ENCODE measurements at regions not wholly inside any gene's neighbourhood (a gene's known extent, or its start where the extent isn't known, plus 50 kb on each side); places are given as distances from the start of the nearest gene placed in this dataset.

DNA sequence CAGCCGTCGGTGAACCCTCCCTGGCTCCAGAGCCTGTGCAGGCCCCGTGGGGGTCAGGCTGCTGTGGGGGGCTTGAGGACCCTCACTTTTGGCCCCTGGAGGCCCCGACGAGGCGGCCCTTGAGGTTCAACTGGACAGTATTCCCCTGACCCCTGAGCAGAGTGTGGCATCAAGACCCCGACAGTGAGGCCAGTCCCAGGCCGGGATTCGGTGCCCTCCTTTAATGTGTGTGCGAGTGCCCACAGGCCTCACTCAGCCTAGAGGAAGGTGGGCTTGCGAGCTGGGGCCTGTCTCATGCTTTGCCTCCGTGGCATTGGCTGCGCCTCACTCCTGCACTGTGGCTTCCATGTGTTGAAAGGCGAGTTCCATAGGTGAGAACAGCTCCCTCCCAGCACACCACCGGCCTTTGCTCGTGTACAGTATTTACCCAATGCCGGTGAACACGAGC is 94.5 kb downstream of the METRNL start:
- DNase-seq (ENCODE audit: low read depth in 1 of 2, low spot score in 1 of 2) (no peak), FAIRE-seq (no peak), ATAC-seq (peak; percentile 20 to 32; a peak in 3 of 6 replicates)
- CTCF ChIA-PET = no interaction called here
- 82% methylated on average over 15 of the region's 18 CpGs for WGBS (ENCODE audit: missing lambda C conversion rate)
- 0 out of 3 replicates have a peak, but pooled peaks cover 5% of the 10 kb centered on the region for H3K4me1 ChIP-seq
- no peak overlapping the region for H3K4me3 ChIP-seq
- H3K4me2 ChIP-seq = no peak overlapping the region
- TF ChIP-seq CHD2 (IDR thresholded peaks at IDR 0.05; ENCODE audit: low read length, partially characterized antibody) (no peak), MAZ (IDR thresholded peaks at IDR 0.05; ENCODE audit: borderline replicate concordance, low read depth, low read length) (no peak)
- H3K27ac ChIP-seq = no peak overlapping the region
- POLR2A ChIA-PET = no interaction called here
- H3K9me3 ChIP-seq = 0 out of 3 replicates have a peak, but pooled peaks cover 3% of the 10 kb centered on the region

DNA sequence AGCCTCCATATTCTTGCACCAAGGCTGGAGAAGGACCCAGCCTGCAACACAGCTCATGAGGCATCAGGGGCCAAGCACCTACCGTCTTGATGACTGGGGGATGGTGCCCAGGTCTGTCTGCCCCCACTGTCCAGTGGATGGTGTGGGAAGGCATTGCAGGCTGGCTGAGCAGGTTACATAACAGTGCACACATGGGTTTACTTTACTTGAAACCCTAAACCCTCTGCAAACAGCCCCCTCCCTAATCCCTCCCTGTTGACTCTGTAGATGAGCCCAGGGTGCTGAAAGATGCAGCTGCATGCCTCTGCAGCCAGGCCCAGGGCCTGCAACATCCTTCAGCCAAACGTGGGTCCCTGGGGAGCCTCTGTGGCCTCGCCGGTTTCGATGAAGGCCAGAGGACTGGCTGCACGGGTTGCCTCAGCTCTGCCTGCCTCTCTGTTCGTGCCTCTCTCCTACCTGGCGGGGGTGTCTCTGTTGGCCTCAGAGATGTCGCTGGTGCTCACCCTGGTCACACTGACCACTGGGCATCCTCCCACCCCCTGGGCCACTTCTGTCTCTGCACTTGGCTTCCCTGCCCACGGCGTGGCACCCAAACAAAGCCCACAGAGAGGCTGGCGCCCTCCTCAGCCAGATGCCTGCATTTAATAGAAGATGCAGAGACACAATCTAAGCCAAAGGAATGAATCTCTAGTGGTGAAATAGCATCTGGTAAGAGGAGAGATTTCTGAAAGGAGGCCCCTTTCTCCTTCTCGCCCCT is 95.1 kb downstream of the METRNL start:
- H3K9me3 ChIP-seq = 0 out of 3 replicates have a peak, but pooled peaks cover 3% of the 10 kb centered on the region
- no peak overlapping the region for H3K4me2 ChIP-seq
- WGBS (ENCODE audit: missing lambda C conversion rate) = 58% methylated on average over 13 of the region's 13 CpGs
- H3K4me1 ChIP-seq = 0 out of 3 replicates have a peak, but pooled peaks cover 5% of the 10 kb centered on the region
- H3K4me3 ChIP-seq = no peak overlapping the region
- ATAC-seq = peak; percentile 25 to 68
- no peak for FAIRE-seq
- DNase-seq (ENCODE audit: low read depth in 1 of 2, low spot score in 1 of 2) = peak in 1 of 2 experiments; percentile 37
- TF ChIP-seq SMC3 (IDR thresholded peaks at IDR 0.05) = no peak
- 0 out of 4 replicates have a peak, but pooled peaks of 1 of the 2 experiments have one; percentile 21 for TF ChIP-seq CEBPB (IDR thresholded peaks at IDR 0.05)
- TF ChIP-seq, protein P1, sequence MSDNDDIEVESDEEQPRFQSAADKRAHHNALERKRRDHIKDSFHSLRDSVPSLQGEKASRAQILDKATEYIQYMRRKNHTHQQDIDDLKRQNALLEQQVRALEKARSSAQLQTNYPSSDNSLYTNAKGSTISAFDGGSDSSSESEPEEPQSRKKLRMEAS (IDR thresholded peaks at IDR 0.05) = peak; percentile 18; the same call in 1 of the 2 replicates
- no peak for TF ChIP-seq MYC (IDR thresholded peaks at IDR 0.05; ENCODE audit: borderline replicate concordance, low read length)
- TF ChIP-seq, protein P2, sequence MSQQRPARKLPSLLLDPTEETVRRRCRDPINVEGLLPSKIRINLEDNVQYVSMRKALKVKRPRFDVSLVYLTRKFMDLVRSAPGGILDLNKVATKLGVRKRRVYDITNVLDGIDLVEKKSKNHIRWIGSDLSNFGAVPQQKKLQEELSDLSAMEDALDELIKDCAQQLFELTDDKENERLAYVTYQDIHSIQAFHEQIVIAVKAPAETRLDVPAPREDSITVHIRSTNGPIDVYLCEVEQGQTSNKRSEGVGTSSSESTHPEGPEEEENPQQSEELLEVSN (IDR thresholded peaks at IDR 0.05; ENCODE audit: borderline replicate concordance, low read depth) = no peak
- TF ChIP-seq, protein P3, sequence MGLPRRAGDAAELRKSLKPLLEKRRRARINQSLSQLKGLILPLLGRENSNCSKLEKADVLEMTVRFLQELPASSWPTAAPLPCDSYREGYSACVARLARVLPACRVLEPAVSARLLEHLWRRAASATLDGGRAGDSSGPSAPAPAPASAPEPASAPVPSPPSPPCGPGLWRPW (IDR thresholded peaks at IDR 0.05) = no peak
- TF ChIP-seq TP53 (CRISPR knock-in tag; IDR thresholded peaks at IDR 0.05) = no peak
- TF ChIP-seq, protein P4, sequence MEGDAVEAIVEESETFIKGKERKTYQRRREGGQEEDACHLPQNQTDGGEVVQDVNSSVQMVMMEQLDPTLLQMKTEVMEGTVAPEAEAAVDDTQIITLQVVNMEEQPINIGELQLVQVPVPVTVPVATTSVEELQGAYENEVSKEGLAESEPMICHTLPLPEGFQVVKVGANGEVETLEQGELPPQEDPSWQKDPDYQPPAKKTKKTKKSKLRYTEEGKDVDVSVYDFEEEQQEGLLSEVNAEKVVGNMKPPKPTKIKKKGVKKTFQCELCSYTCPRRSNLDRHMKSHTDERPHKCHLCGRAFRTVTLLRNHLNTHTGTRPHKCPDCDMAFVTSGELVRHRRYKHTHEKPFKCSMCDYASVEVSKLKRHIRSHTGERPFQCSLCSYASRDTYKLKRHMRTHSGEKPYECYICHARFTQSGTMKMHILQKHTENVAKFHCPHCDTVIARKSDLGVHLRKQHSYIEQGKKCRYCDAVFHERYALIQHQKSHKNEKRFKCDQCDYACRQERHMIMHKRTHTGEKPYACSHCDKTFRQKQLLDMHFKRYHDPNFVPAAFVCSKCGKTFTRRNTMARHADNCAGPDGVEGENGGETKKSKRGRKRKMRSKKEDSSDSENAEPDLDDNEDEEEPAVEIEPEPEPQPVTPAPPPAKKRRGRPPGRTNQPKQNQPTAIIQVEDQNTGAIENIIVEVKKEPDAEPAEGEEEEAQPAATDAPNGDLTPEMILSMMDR (IDR thresholded peaks at IDR 0.05) = 0 out of 3 replicates have a peak, but pooled peaks have one; percentile 8
- no peak for TF ChIP-seq RARB (CRISPR knock-in tag; IDR thresholded peaks at IDR 0.05)
- TF ChIP-seq RFX5 (IDR thresholded peaks at IDR 0.05) = no peak
- H3K27ac ChIP-seq = no peak overlapping the region
- ChIA-PET POLR2A (no interaction called here), CTCF (no interaction called here)

DNA sequence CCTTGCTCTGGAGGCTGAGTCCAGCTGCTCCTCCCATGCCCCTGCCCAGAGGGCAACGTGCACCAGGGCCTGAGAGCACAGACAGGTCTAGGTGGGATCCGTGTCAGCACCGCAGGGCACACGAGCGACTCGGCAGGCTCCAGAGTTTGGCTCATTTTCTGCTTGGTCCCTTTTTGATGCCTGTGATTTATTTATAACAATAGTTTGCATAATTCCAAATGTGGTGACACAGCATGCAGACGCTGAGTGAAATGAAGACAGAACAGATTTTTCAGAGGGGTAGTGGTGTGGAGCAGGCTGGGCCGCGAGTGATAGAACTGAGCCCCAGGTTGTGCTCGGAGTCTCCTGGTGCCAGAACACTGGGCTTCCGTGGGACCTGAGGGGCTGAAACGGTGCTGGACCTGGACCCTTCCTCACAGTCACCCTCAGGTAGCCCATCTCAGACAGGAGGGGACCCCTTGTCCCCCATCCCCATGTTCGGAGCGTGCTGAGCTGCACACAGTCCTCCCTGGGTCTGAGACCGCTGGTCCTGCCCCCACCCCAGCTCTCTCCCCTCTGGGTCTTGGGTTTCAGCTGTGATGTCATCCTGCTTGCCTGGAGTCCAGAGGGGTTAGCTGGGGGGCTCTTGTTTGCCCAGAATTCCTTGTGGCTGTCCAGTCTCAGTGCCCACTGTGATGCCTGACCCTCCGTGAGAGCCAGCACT is 95.9 kb downstream of the METRNL start:
- CTCF ChIA-PET = no interaction called here
- POLR2A ChIA-PET = no interaction called here
- Histone ChIP-seq H3K4me1 (0 out of 3 replicates have a peak, but pooled peaks cover 5% of the 10 kb centered on the region), H3K9me3 (no peaks in the 10 kb centered on the region), H3K4me2 (no peak overlapping the region), H3K4me3 (no peak overlapping the region), H3K27ac (no peak overlapping the region)
- FAIRE-seq (no peak), DNase-seq (ENCODE audit: low read depth in 1 of 2, low spot score in 1 of 2) (no peak), ATAC-seq (no peak)
- 75% methylated on average over 15 of the region's 16 CpGs for WGBS (ENCODE audit: missing lambda C conversion rate)
- no peak for TF ChIP-seq FOXS1 (CRISPR knock-in tag; IDR thresholded peaks at IDR 0.05)
- no peak for TF ChIP-seq RFX5 (IDR thresholded peaks at IDR 0.05)
- TF ChIP-seq, protein P5, sequence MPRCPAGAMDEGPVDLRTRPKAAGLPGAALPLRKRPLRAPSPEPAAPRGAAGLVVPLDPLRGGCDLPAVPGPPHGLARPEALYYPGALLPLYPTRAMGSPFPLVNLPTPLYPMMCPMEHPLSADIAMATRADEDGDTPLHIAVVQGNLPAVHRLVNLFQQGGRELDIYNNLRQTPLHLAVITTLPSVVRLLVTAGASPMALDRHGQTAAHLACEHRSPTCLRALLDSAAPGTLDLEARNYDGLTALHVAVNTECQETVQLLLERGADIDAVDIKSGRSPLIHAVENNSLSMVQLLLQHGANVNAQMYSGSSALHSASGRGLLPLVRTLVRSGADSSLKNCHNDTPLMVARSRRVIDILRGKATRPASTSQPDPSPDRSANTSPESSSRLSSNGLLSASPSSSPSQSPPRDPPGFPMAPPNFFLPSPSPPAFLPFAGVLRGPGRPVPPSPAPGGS (IDR thresholded peaks at IDR 0.05) = no peak
- no peak for TF ChIP-seq RNF2 (IDR thresholded peaks at IDR 0.05; ENCODE audit: borderline replicate concordance, low read depth)
- no peak for TF ChIP-seq TFCP2L1 (CRISPR knock-in tag; IDR thresholded peaks at IDR 0.05)

All from A549 (cell line).